Subcutaneous abdominal adipose tissue (tissue), 5 donors: ENCODE measurements at regions not wholly inside any gene's neighbourhood (a gene's known extent, or its start where the extent isn't known, plus 50 kb on each side); places are given as distances from the start of the nearest gene placed in this dataset.
"Not testable (repeated sequence)": the region's sequence is repeated elsewhere in the genome, so short reads cannot be mapped to it uniquely, and the experiment has no call there.

ENCODE experiments used
- H3K27ac ChIP-seq: one replicate; pipeline ENCODE4 v1.7.0; 2013; ENCODE audit warnings: low read depth, mild to moderate bottlenecking, inconsistent platforms, low read length, moderate library complexity
- H3K27me3 ChIP-seq, 5 donors: one replicate each; pipeline ENCODE4 v1.7.0; 2013; ENCODE audit warnings: low read length in 5 of 5, inconsistent platforms in 1 of 5; ENCODE audit not compliant: control insufficient read depth in 5 of 5, insufficient read depth in 4 of 5
- H3K36me3 ChIP-seq, 5 donors: one replicate each; pipeline ENCODE4 v1.7.0; 2013; ENCODE audit warnings: low read length in 5 of 5; ENCODE audit not compliant: control insufficient read depth in 5 of 5, insufficient read depth in 5 of 5
- H3K4me1 ChIP-seq, 5 donors: one replicate each; pipeline ENCODE4 v1.7.0; 2013; ENCODE audit warnings: low read length in 5 of 5, mild to moderate bottlenecking in 3 of 5, moderate library complexity in 1 of 5; ENCODE audit not compliant: control insufficient read depth in 5 of 5, insufficient read depth in 5 of 5
- H3K4me3 ChIP-seq, 5 donors: one replicate each; pipeline ENCODE4 v1.7.0; 2013; ENCODE audit warnings: low read length in 5 of 5, low read depth in 1 of 5
- H3K9ac ChIP-seq, 5 donors: one replicate each; pipeline ENCODE4 v1.7.0; 2013; ENCODE audit warnings: low read length in 5 of 5, mild to moderate bottlenecking in 4 of 5, moderate library complexity in 3 of 5
- H3K9me3 ChIP-seq, 5 donors: one replicate each; pipeline ENCODE4 v1.7.0; 2013; ENCODE audit warnings: low read length in 5 of 5; ENCODE audit not compliant: control insufficient read depth in 5 of 5
- donor health status: healthy.
- donor health status: healthy.
- donor health status: healthy.
- donor health status: healthy.
- donor health status: healthy.

GRCh38 chr11:71155846-71156245 is 96.5 kb downstream of the SHANK2 start:
- Histone ChIP-seq H3K36me3 (no peaks in the 10 kb centered on the region), H3K4me1 (no peaks in the 10 kb centered on the region), H3K4me3 (no peak overlapping the region)

GRCh38 chr11:71154261-71154805 is 98.0 kb downstream of the SHANK2 start:
- no peak overlapping the region for H3K4me3 ChIP-seq
- peaks cover 5 to 17% (median 15%) of the 10 kb centered on the region in 5 donors for H3K27me3 ChIP-seq
- peaks cover 0 to 4% (median 0%) of the 10 kb centered on the region in 5 donors for H3K9me3 ChIP-seq
- no peak overlapping the region for H3K27ac ChIP-seq
- no peak overlapping the region for H3K9ac ChIP-seq
- H3K36me3 ChIP-seq, result no peaks in the 10 kb centered on the region
- H3K4me1 ChIP-seq, result no peaks in the 10 kb centered on the region

More at GRCh38 chr11:71155846-71156245, 96.5 kb downstream of the SHANK2 start:
- no peak overlapping the region for H3K27ac ChIP-seq
- peaks cover 0 to 4% (median 0%) of the 10 kb centered on the region in 5 donors for H3K9me3 ChIP-seq
- peaks cover 5 to 17% (median 11%) of the 10 kb centered on the region in 5 donors for H3K27me3 ChIP-seq
- H3K9ac ChIP-seq, result no peak overlapping the region

- no peak overlapping the region for H3K9ac ChIP-seq
- peaks cover 0 to 4% (median 0%) of the 10 kb centered on the region in 5 donors for H3K9me3 ChIP-seq
- no peak overlapping the region for H3K27ac ChIP-seq
- peak overlapping the region in 1 of 5 donors; percentile 36 for H3K4me3 ChIP-seq
- H3K36me3 ChIP-seq, result no peaks in the 10 kb centered on the region
- peaks cover 8 to 18% (median 15%) of the 10 kb centered on the region in 5 donors for H3K27me3 ChIP-seq
- no peaks in the 10 kb centered on the region for H3K4me1 ChIP-seq
Measured at GRCh38 chr11:71153005-71153390, 99.4 kb downstream of the SHANK2 start.

- Histone ChIP-seq H3K27me3 (peaks cover 8 to 18% (median 15%) of the 10 kb centered on the region in 5 donors), H3K4me3 (peak overlapping the region in 1 of 5 donors; percentile 36)
- H3K4me1 ChIP-seq, H3K9me3 ChIP-seq, H3K36me3 ChIP-seq, H3K9ac ChIP-seq, H3K27ac ChIP-seq: not testable (repeated sequence)
Measured at GRCh38 chr11:71152312-71153004, 99.9 kb downstream of the SHANK2 start.

GRCh38 chr11:71151561-71151960 is 100.8 kb downstream of the SHANK2 start:
- Histone ChIP-seq H3K27me3 (peaks cover 8 to 21% (median 15%) of the 10 kb centered on the region in 5 donors), H3K9me3 (peaks cover 0 to 4% (median 0%) of the 10 kb centered on the region in 5 donors), H3K4me3 (no peak overlapping the region)

GRCh38 chr11:71150859-71151258 is 101.5 kb downstream of the SHANK2 start:
- no peak overlapping the region for H3K4me3 ChIP-seq
- no peak overlapping the region for H3K9ac ChIP-seq
- no peak overlapping the region for H3K27ac ChIP-seq
- H3K9me3 ChIP-seq, result peaks cover 0 to 4% (median 0%) of the 10 kb centered on the region in 5 donors
- H3K36me3 ChIP-seq, result no peaks in the 10 kb centered on the region
- peaks cover 8 to 21% (median 16%) of the 10 kb centered on the region in 5 donors for H3K27me3 ChIP-seq
- no peaks in the 10 kb centered on the region for H3K4me1 ChIP-seq

More at GRCh38 chr11:71151561-71151960, 100.8 kb downstream of the SHANK2 start:
- H3K36me3 ChIP-seq, result no peaks in the 10 kb centered on the region
- no peak overlapping the region for H3K9ac ChIP-seq
- H3K4me1 ChIP-seq, result no peaks in the 10 kb centered on the region
- H3K27ac ChIP-seq, result no peak overlapping the region

GRCh38 chr11:71148716-71149115 is 103.7 kb downstream of the SHANK2 start:
- no peak overlapping the region for H3K9ac ChIP-seq
- no peaks in the 10 kb centered on the region for H3K4me1 ChIP-seq
- no peaks in the 10 kb centered on the region for H3K36me3 ChIP-seq
- peaks cover 0 to 10% (median 5%) of the 10 kb centered on the region in 5 donors for H3K9me3 ChIP-seq
- H3K27ac ChIP-seq, result no peak overlapping the region
- H3K27me3 ChIP-seq, result peaks cover 10 to 17% (median 14%) of the 10 kb centered on the region in 5 donors
- no peak overlapping the region for H3K4me3 ChIP-seq

GRCh38 chr11:71147331-71147730 is 105.0 kb downstream of the SHANK2 start:
- no peaks in the 10 kb centered on the region for H3K36me3 ChIP-seq
- H3K9ac ChIP-seq, result no peak overlapping the region
- H3K9me3 ChIP-seq, result peaks cover 0 to 13% (median 5%) of the 10 kb centered on the region in 5 donors
- peaks cover 7 to 14% (median 12%) of the 10 kb centered on the region in 5 donors for H3K27me3 ChIP-seq
- H3K27ac ChIP-seq, result no peak overlapping the region
- H3K4me1 ChIP-seq, result no peaks in the 10 kb centered on the region
- no peak overlapping the region for H3K4me3 ChIP-seq

GRCh38 chr11:71146846-71147245 is 105.5 kb downstream of the SHANK2 start:
- no peak overlapping the region for H3K27ac ChIP-seq
- H3K36me3 ChIP-seq, result no peaks in the 10 kb centered on the region
- H3K4me3 ChIP-seq, result no peak overlapping the region
- peaks cover 7 to 14% (median 12%) of the 10 kb centered on the region in 5 donors for H3K27me3 ChIP-seq
- peaks cover 0 to 13% (median 5%) of the 10 kb centered on the region in 5 donors for H3K9me3 ChIP-seq
- H3K4me1 ChIP-seq, result no peaks in the 10 kb centered on the region
- H3K9ac ChIP-seq, result no peak overlapping the region
